ENCODE measurements at regions not wholly inside any gene's neighbourhood (a gene's known extent, or its start where the extent isn't known, plus 50 kb on each side); places are given as distances from the start of the nearest gene placed in this dataset.

DNA sequence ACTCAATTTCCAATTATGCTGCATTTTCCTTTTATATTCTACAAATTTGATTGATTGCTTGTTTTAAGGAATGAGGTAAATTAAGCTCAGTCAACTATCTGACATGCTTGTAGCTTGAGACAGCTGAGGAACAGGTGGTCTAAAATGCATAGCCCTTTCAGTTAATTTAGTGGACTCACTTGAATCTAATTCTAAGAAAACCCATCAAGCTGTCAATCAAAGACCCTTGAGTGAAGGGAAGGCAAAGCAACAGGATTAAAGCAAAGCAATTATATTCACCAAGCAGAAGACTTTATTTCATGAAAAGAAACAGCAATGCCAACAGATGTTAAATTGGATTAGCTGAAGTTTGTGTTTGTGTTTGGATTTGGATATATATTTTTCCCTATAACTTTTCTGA is 228.5 kb downstream of the ARPP21 start:
- H3K4me3 ChIP-seq: no peak overlapping the region

DNA sequence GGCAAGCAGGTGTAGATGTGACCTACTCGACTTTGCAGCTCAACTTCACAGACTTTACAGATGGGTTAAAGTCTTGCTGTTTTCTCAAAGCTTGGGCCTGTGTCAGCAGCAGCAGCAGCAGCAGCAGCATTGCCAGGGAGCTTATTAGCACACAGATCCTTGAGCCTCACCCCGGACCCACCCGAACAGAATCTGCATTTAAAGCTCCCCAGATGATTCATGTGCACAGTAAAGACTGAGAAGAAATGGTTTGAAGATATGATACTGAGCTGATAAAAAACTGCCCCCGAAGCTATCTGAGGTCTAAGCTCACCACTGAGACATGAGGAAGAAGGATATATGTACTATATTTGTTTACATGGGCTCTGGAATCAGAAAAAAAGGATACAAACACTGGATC is 231.7 kb downstream of the ARPP21 start:
- H3K27ac ChIP-seq: no peak overlapping the region
- intact Hi-C loops (cut with DNase I): no loop called here
- no peak overlapping the region for H3K4me3 ChIP-seq
- WGBS: 70% methylated on average over 4 of the region's 4 CpGs
- DNase-seq (ENCODE audit: low spot score): no peak
- no peaks in the 10 kb centered on the region for H3K36me3 ChIP-seq
- no peaks in the 10 kb centered on the region for H3K27me3 ChIP-seq (replicated peaks; ENCODE audit: insufficient read depth)
- H3K9me3 ChIP-seq: no peaks in the 10 kb centered on the region
- H3K4me1 ChIP-seq (replicated peaks): no peaks in the 10 kb centered on the region
- TF ChIP-seq, protein P1, sequence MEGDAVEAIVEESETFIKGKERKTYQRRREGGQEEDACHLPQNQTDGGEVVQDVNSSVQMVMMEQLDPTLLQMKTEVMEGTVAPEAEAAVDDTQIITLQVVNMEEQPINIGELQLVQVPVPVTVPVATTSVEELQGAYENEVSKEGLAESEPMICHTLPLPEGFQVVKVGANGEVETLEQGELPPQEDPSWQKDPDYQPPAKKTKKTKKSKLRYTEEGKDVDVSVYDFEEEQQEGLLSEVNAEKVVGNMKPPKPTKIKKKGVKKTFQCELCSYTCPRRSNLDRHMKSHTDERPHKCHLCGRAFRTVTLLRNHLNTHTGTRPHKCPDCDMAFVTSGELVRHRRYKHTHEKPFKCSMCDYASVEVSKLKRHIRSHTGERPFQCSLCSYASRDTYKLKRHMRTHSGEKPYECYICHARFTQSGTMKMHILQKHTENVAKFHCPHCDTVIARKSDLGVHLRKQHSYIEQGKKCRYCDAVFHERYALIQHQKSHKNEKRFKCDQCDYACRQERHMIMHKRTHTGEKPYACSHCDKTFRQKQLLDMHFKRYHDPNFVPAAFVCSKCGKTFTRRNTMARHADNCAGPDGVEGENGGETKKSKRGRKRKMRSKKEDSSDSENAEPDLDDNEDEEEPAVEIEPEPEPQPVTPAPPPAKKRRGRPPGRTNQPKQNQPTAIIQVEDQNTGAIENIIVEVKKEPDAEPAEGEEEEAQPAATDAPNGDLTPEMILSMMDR (IDR thresholded peaks at IDR 0.05): no peak

More for the DNA sequence above, 228.5 kb downstream of the ARPP21 start:
- no peak for DNase-seq (ENCODE audit: low spot score)
- no peaks in the 10 kb centered on the region for H3K27me3 ChIP-seq (replicated peaks; ENCODE audit: insufficient read depth)
- no peaks in the 10 kb centered on the region for H3K36me3 ChIP-seq
- H3K9me3 ChIP-seq: no peaks in the 10 kb centered on the region
- intact Hi-C loops (cut with DNase I): no loop called here
- TF ChIP-seq POLR2AphosphoS5 (IDR thresholded peaks at IDR 0.05) (no peak), POLR2A (IDR thresholded peaks at IDR 0.05) (no peak)
- TF ChIP-seq, protein P1 (IDR thresholded peaks at IDR 0.05): no peak
- no peak overlapping the region for H3K27ac ChIP-seq
- H3K4me1 ChIP-seq (replicated peaks): no peaks in the 10 kb centered on the region

DNA sequence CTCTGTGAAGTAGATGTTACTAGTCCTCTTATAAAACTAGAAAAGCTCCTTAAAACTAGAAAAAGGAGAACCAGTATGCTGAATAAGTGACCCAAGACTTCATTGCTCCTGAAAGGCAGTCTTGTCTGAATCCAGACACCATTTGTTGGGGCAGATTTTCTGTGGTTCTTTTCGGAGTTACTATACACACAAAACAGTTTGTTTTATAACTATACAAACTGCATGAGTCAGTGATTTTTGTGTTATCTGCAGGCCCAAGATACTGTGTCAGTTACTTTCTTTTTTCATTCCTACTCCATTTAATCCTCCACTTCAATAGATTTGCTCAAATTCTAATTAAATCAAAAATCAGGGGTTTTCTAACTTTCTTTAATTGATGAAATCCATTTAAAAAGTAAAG is 244.6 kb downstream of the ARPP21 start:
- intact Hi-C loops (cut with DNase I): no loop called here
- WGBS: 33% methylated on average over 1 of the region's 1 CpG

DNA sequence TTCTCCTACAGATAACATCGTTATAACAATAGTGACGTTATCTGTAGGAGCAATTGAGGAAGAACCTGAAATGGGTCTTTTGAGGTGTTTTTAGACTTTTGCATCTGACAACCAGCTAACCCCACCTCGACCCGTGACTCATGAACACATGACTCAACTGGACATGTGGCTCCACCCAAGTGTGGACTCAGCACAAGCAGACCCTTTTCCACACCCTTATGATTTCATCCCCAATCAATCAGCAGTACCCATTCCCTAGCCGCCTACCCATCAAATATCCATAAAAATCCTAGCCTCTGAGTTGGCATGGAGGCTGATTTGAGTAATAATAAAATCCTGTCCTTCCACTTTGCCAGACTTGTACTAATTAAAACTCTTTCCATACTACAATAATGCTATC is 255.4 kb downstream of the ARPP21 start:
- Histone ChIP-seq H3K27me3 (replicated peaks; ENCODE audit: insufficient read depth) (no peaks in the 10 kb centered on the region), H3K27ac (no peak overlapping the region), H3K36me3 (no peaks in the 10 kb centered on the region), H3K4me3 (no peak overlapping the region), H3K4me1 (replicated peaks) (no peaks in the 10 kb centered on the region), H3K9me3 (no peaks in the 10 kb centered on the region)
- no peak for DNase-seq (ENCODE audit: low spot score)
- intact Hi-C loops (cut with DNase I): no loop called here
- TF ChIP-seq POLR2AphosphoS5 (IDR thresholded peaks at IDR 0.05): no peak
- TF ChIP-seq POLR2A (IDR thresholded peaks at IDR 0.05): no peak
- TF ChIP-seq, protein P1 (IDR thresholded peaks at IDR 0.05): no peak
- 96% methylated on average over 5 of the region's 5 CpGs for WGBS

More for the DNA sequence above, 244.6 kb downstream of the ARPP21 start:
- Histone ChIP-seq H3K27ac (no peak overlapping the region), H3K4me1 (replicated peaks) (no peaks in the 10 kb centered on the region), H3K4me3 (no peak overlapping the region), H3K27me3 (replicated peaks; ENCODE audit: insufficient read depth) (no peaks in the 10 kb centered on the region), H3K9me3 (no peaks in the 10 kb centered on the region), H3K36me3 (no peaks in the 10 kb centered on the region)
- no peak for DNase-seq (ENCODE audit: low spot score)
- TF ChIP-seq POLR2A (IDR thresholded peaks at IDR 0.05) (no peak), POLR2AphosphoS5 (IDR thresholded peaks at IDR 0.05) (no peak)
- TF ChIP-seq, protein P1 (IDR thresholded peaks at IDR 0.05): no peak

DNA sequence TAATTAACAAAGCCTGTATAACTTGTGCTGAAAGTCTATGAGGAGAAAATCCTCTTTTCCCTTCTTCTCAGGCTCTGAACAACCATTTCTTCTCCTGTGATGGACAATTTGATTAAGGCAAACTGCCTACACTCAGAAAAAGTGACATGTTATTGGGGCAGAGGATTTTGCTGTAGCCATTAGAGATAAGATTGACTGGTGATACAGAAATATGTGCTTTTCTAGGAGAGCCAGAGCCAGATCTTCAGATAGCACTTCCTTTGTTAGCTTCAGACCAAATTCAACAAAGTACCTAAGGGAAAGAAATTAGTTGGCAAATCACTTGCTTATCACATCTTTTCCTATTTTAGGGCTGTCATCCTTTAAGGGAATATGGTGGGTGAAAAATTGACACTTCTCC is 259.9 kb downstream of the ARPP21 start:
- Histone ChIP-seq H3K27me3 (replicated peaks; ENCODE audit: insufficient read depth) (no peaks in the 10 kb centered on the region), H3K27ac (no peak overlapping the region), H3K36me3 (no peaks in the 10 kb centered on the region), H3K4me3 (no peak overlapping the region), H3K9me3 (no peaks in the 10 kb centered on the region), H3K4me1 (replicated peaks) (no peaks in the 10 kb centered on the region)
- DNase-seq (ENCODE audit: low spot score): no peak
- intact Hi-C loops (cut with DNase I): no loop called here
- TF ChIP-seq POLR2A (IDR thresholded peaks at IDR 0.05) (no peak), POLR2AphosphoS5 (IDR thresholded peaks at IDR 0.05) (no peak)
- TF ChIP-seq, protein P1 (IDR thresholded peaks at IDR 0.05): no peak
